ENCODE measurements at regions not wholly inside any gene's neighbourhood (a gene's known extent, or its start where the extent isn't known, plus 50 kb on each side); places are given as distances from the start of the nearest gene placed in this dataset.

GRCh38 chr14:31961896-31962295 is 115.2 kb upstream of the ARHGAP5 start:
- H3K27ac ChIP-seq: no peak overlapping the region
- WGBS, 2 donors: 90 to 95% methylated on average over 3 of the region's 3 CpGs
- no peaks in the 10 kb centered on the region for H3K27me3 ChIP-seq
- no peak for TF ChIP-seq POLR2A (IDR thresholded peaks at IDR 0.05)
- no peak for TF ChIP-seq CTCF (IDR thresholded peaks at IDR 0.05)
- no peak overlapping the region for H3K4me3 ChIP-seq
- H3K36me3 ChIP-seq (ENCODE audit: low read depth, missing control alignments): no peaks in the 10 kb centered on the region
- H3K9me3 ChIP-seq: no peaks in the 10 kb centered on the region
- peaks cover 23% of the 10 kb centered on the region for H3K4me1 ChIP-seq
- DNase-seq: no peak
- intact Hi-C loops (cut with DNase I; ENCODE audit: low total_unique reads): no loop called here

DNA sequence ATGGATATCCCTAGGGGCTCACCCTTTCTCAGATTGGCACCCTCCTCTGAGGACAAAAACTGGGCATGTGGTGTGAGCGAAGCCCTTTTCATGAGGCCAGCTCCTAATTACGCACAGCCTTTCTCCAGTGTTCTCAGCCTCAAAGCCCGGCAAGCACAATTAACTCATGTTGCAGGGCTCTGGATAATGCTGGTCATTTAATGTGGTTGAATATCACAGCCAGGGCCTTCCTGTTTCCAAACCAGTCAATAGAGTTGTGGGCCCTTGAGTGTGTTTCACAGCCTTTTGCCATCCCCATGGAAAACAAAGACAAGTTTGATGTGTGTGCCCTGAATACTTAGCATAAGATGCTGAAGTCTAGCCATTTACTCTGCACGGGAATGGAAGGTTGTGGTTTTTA is 114.2 kb upstream of the ARHGAP5 start:
- intact Hi-C loops (cut with DNase I; ENCODE audit: low total_unique reads): no loop called here

DNA sequence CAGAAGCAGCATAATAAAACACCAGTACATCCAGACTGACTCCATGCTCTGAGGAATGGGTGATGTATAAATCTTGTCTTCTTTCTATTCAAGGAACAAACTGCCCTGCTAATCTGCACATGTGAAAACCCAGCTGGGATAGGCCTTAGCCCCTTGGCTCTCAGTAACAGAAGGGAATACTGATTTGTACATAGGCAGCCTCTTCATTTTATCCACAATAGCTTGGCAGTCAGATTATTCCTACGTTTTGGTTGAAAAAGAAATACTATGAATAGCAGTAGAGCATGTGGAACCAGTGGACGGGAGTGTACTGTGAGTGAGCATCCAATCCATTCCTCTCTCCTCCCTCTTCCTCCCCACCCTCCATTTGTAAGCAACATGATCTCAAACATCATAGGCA is 113.5 kb upstream of the ARHGAP5 start:
- peaks cover 40% of the 10 kb centered on the region for H3K4me1 ChIP-seq
- intact Hi-C loops (cut with DNase I; ENCODE audit: low total_unique reads): no loop called here
- no peaks in the 10 kb centered on the region for H3K27me3 ChIP-seq
- H3K4me3 ChIP-seq: no peak overlapping the region
- no peaks in the 10 kb centered on the region for H3K9me3 ChIP-seq
- H3K27ac ChIP-seq: no peak overlapping the region
- 61 to 66% methylated on average over 2 of the region's 2 CpGs for WGBS, 2 donors
- TF ChIP-seq POLR2A (IDR thresholded peaks at IDR 0.05): no peak
- no peak for TF ChIP-seq CTCF (IDR thresholded peaks at IDR 0.05)
- no peak for DNase-seq
- no peaks in the 10 kb centered on the region for H3K36me3 ChIP-seq (ENCODE audit: low read depth, missing control alignments)

More for the DNA sequence above, 114.2 kb upstream of the ARHGAP5 start:
- Histone ChIP-seq H3K9me3 (no peaks in the 10 kb centered on the region), H3K27me3 (no peaks in the 10 kb centered on the region), H3K27ac (no peak overlapping the region), H3K4me3 (no peak overlapping the region), H3K36me3 (ENCODE audit: low read depth, missing control alignments) (no peaks in the 10 kb centered on the region), H3K4me1 (peaks cover 33% of the 10 kb centered on the region)
- 95 to 97% methylated on average over 4 of the region's 4 CpGs for WGBS, 2 donors
- TF ChIP-seq POLR2A (IDR thresholded peaks at IDR 0.05): no peak
- no peak for TF ChIP-seq CTCF (IDR thresholded peaks at IDR 0.05)
- DNase-seq: no peak

DNA sequence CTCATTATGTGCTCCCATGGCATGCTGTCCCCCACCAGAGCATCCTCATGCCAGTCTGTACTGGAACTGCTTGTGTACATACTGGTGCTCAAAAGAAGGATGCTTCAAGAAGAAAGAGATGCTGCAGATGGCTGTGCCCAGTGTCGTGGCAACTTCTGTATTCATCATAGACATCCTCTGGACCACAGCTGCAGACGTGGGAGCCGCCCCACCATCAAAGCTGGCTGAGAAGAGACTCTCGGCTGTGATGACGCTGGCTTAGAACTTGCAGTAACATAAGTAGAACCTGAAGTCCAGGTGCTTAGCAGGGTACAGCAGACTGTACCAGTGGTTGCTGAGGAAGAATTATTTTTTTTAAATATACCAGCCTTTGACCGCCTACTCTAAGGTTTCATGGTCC is 112.6 kb upstream of the ARHGAP5 start:
- WGBS, 2 donors: 85 to 86% methylated on average over 6 of the region's 6 CpGs
- intact Hi-C loops (cut with DNase I; ENCODE audit: low total_unique reads): no loop called here
- H3K4me3 ChIP-seq: no peak overlapping the region
- no peaks in the 10 kb centered on the region for H3K9me3 ChIP-seq
- H3K27ac ChIP-seq: peak overlapping the region in 1 of 2 donors; percentile 22
- H3K27me3 ChIP-seq: no peaks in the 10 kb centered on the region
- DNase-seq: no peak
- H3K36me3 ChIP-seq (ENCODE audit: low read depth, missing control alignments): no peaks in the 10 kb centered on the region
- H3K4me1 ChIP-seq: peaks cover 48% of the 10 kb centered on the region
- TF ChIP-seq CTCF (IDR thresholded peaks at IDR 0.05) (no peak), POLR2A (IDR thresholded peaks at IDR 0.05) (no peak)

DNA sequence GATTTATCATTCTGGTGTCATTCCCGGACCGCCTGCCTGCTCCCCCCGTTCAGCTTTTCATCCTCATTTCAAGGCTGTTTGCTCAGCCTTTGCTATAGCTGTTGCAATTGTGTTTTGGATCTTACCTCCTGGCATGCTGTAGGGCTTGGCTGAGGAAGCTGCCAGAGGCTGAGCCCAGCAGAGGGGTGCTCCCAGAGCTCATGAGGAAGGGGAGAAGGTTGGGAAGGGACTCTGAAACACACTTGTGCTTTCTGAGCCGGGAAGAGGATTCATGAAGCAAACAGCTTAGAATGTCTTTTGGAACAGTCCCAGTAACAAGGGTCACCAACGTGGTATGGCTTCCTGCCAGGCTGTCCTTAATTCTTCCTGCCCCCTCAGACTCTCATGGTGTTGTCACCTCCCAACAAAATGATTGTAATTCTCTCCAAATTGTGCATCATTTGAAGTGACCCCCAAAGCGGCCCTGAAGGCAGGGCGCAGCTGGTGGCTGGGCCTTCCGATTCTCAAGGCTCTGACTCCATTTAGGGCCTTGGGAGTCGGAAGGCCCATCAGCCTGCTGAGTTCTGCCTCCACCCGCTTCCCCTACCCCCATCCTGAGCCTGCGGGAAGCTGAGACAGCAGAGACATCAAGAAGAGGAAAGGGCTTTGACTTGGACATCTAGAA is 111.9 kb upstream of the ARHGAP5 start:
- Histone ChIP-seq H3K27ac (peak overlapping the region; percentile 7 to 53), H3K4me1 (peaks cover 48% of the 10 kb centered on the region)
- intact Hi-C loops (cut with DNase I; ENCODE audit: low total_unique reads): no loop called here

More for the DNA sequence above, 111.9 kb upstream of the ARHGAP5 start:
- 55 to 59% methylated on average over 11 of the region's 11 CpGs for WGBS, 2 donors
- no peak for DNase-seq
- no peak overlapping the region for H3K4me3 ChIP-seq
- TF ChIP-seq POLR2A (IDR thresholded peaks at IDR 0.05) (no peak), CTCF (IDR thresholded peaks at IDR 0.05) (no peak)
- no peaks in the 10 kb centered on the region for H3K27me3 ChIP-seq
- H3K36me3 ChIP-seq (ENCODE audit: low read depth, missing control alignments): no peaks in the 10 kb centered on the region
- H3K9me3 ChIP-seq: no peaks in the 10 kb centered on the region
